ENCODE measurements at regions not wholly inside any gene's neighbourhood (a gene's known extent, or its start where the extent isn't known, plus 50 kb on each side); places are given as distances from the start of the nearest gene placed in this dataset.

GRCh38 chr6:91477688-91478087 is 890.8 kb upstream of the MAP3K7 start:
- H4K20me1 ChIP-seq (ENCODE audit: control insufficient read depth, insufficient read depth, insufficient read length) = no peaks in the 10 kb centered on the region
- no peak overlapping the region for H2BK12ac ChIP-seq (ENCODE audit: insufficient read length, low read depth, low read length)
- no peaks in the 10 kb centered on the region for H3K27me3 ChIP-seq (ENCODE audit: insufficient read depth, low read length)
- H2AFZ ChIP-seq (ENCODE audit: low read length) = no peak overlapping the region
- H2BK15ac ChIP-seq (ENCODE audit: low read depth, low read length) = no peak overlapping the region
- Mint-ChIP-seq H3K9me3 (no peaks in the 10 kb centered on the region), H3K4me1 (peaks cover 4 to 6% of the 10 kb centered on the region in 2 experiments; a peak in 3 of 4 replicates), H3K27ac (no peak overlapping the region), H3K36me3 (ENCODE audit: insufficient read depth in 1 of 3, low read depth in 3 of 3) (no peaks in the 10 kb centered on the region), H3K4me3 (no peak overlapping the region), H3K27me3 (ENCODE audit: low read depth) (no peaks in the 10 kb centered on the region; the same call in 1 of the 2 replicates)
- H3K27ac ChIP-seq (ENCODE audit: insufficient read length, low read depth, low read length) = no peak overlapping the region
- no peak overlapping the region for H4K5ac ChIP-seq (ENCODE audit: insufficient read length, low read depth, low read length)
- no peak overlapping the region for H2BK5ac ChIP-seq (ENCODE audit: insufficient read length, low read length)
- H2BK120ac ChIP-seq (ENCODE audit: low read depth, low read length, poor library complexity, severe bottlenecking) = no peak overlapping the region
- H3T11ph ChIP-seq (ENCODE audit: low read length) = no peak overlapping the region
- no peak overlapping the region for H2AK5ac ChIP-seq (ENCODE audit: insufficient read length, low read length)
- no peaks in the 10 kb centered on the region for H3K4me1 ChIP-seq (ENCODE audit: insufficient read depth, low read length)
- no peak overlapping the region for H3K56ac ChIP-seq (ENCODE audit: insufficient read length, low read depth, low read length)
- WGBS (ENCODE audit: extremely low coverage, insufficient read length, low lambda C conversion rate) = no CpG with 5 or more reads among the region's 6 CpGs
- no peak overlapping the region for H3K14ac ChIP-seq (ENCODE audit: insufficient read depth, low read length)
- H3K9ac ChIP-seq (ENCODE audit: extremely low read depth, insufficient read length, low read length) = no peak overlapping the region
- no peak overlapping the region for H4K8ac ChIP-seq (replicated peaks; ENCODE audit: insufficient read length, low read depth, low read length)
- no peak overlapping the region for H3K23ac ChIP-seq (ENCODE audit: insufficient read length, low read depth, low read length)
- no peak overlapping the region for H3K18ac ChIP-seq (ENCODE audit: insufficient read length, low read depth, low read length)
- DNase-seq = no peak
- H3K79me2 ChIP-seq (ENCODE audit: insufficient read depth, low read length) = no peaks in the 10 kb centered on the region
- no peaks in the 10 kb centered on the region for H3K9me3 ChIP-seq (ENCODE audit: control insufficient read depth, low read depth, low read length)
- no peak overlapping the region for H4K91ac ChIP-seq (ENCODE audit: insufficient read length, low read depth, low read length)
- no peak overlapping the region for H2BK20ac ChIP-seq (ENCODE audit: low read depth, low read length, poor library complexity, severe bottlenecking)
- no peak for TF ChIP-seq CTCF (conservative IDR thresholded peaks at IDR 0.05)
- H3K4me2 ChIP-seq (ENCODE audit: insufficient read depth, insufficient read length, low read length) = no peak overlapping the region
- no peak overlapping the region for H3K4ac ChIP-seq (ENCODE audit: low read depth, low read length)
- H3K79me1 ChIP-seq (ENCODE audit: insufficient read depth, low read depth, low read length, poor library complexity, severe bottlenecking) = no peaks in the 10 kb centered on the region
- no peaks in the 10 kb centered on the region for H3K23me2 ChIP-seq (ENCODE audit: insufficient read length, low read depth, low read length, poor library complexity, severe bottlenecking)

Data from H9 (cell line).